ENCODE measurements at regions not wholly inside any gene's neighbourhood (a gene's known extent, or its start where the extent isn't known, plus 50 kb on each side); places are given as distances from the start of the nearest gene placed in this dataset.

DNA sequence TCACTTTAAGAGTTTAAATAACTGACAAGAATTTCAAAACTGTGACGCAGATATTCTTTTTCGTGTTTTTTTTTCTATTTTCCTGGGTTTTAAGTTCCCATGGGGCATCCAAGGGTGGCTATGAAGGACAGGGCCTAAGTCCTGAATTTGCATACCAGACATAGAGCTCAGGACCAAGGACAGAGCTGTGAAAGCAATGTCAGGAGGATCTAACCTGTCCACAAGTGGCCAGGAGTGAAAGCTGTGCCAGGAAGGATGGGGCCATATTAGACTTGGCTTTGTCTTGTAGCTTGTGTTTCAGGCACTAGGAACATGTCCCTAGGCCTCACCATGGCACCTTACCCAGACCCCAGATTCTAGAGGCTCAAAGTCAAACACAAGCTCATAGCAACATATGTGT, 289.4 kb upstream of the MIR17HG start:
- TF ChIP-seq EZH2 (IDR thresholded peaks at IDR 0.05) (no peak), POLR2AphosphoS5 (IDR thresholded peaks at IDR 0.05; ENCODE audit: borderline replicate concordance, low read depth, low read length) (no peak)
